ENCODE measurements at regions not wholly inside any gene's neighbourhood (a gene's known extent, or its start where the extent isn't known, plus 50 kb on each side); places are given as distances from the start of the nearest gene placed in this dataset.

DNA sequence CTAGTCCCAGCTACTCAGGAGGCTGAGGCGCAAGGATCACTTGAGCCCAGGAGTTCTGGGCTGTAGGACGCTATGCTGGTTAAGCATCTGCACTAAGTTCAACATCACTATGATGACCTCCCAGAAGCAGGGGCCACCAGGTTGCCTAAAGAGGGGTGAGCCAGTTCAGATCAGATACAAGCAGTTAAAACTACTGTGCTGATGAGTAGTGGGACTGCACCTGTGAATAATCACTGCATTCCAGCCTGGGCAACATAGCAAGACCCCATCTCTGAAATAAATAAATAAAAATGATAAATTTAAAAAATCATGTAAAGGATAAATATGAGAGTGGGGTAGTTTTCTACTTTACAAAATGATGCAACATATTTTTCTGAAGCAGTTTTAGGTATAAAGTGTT lies 106.5 kb downstream of the TMEM170B start:
- Histone ChIP-seq H3K9me3 (0 out of 2 replicates have a peak, but pooled peaks cover 2% of the 10 kb centered on the region), H3K27me3 (replicated peaks; ENCODE audit: control insufficient read depth, insufficient read depth, low read length) (no peaks in the 10 kb centered on the region), H3K4me1 (no peaks in the 10 kb centered on the region), H3K4me3 (ENCODE audit: low read depth, low read length) (no peak overlapping the region), H3K36me3 (ENCODE audit: control insufficient read depth, insufficient read depth, low read length) (no peaks in the 10 kb centered on the region)
- ChIA-PET CTCF (no interaction called here), POLR2A (no interaction called here)
- no peaks in the 10 kb centered on the region for H3K27me3 Mint-ChIP-seq (ENCODE audit: insufficient read depth, unreplicated experiment)
- H3K4me3 Mint-ChIP-seq (ENCODE audit: unreplicated experiment), result no peak overlapping the region
- DNase-seq, result no peak
- no peak for TF ChIP-seq CTCF (IDR thresholded peaks at IDR 0.05; ENCODE audit: insufficient read depth in 1 of 2, low read depth in 1 of 2, low read length in 1 of 2, severe bottlenecking in 1 of 2, unreplicated experiment in 1 of 2)
- no TSS peak for BruUV-seq (replicated peaks)
- intact Hi-C loops (cut with micrococcal nuclease; ENCODE audit: unreplicated experiment), result no loop called here
- H3K36me3 Mint-ChIP-seq (ENCODE audit: insufficient read depth, unreplicated experiment), result no peaks in the 10 kb centered on the region
- H3K9me3 Mint-ChIP-seq (ENCODE audit: unreplicated experiment), result no peaks in the 10 kb centered on the region
- H3K27ac Mint-ChIP-seq (ENCODE audit: unreplicated experiment), result no peak overlapping the region
- H3K4me1 Mint-ChIP-seq (ENCODE audit: low read depth, unreplicated experiment), result peaks cover 8% of the 10 kb centered on the region

- Histone ChIP-seq H3K4me3 (ENCODE audit: low read depth, low read length) (no peak overlapping the region), H3K4me1 (no peaks in the 10 kb centered on the region), H3K27me3 (replicated peaks; ENCODE audit: control insufficient read depth, insufficient read depth, low read length) (no peaks in the 10 kb centered on the region), H3K9me3 (0 out of 2 replicates have a peak, but pooled peaks cover 2% of the 10 kb centered on the region), H3K36me3 (ENCODE audit: control insufficient read depth, insufficient read depth, low read length) (no peaks in the 10 kb centered on the region)
- H3K36me3 Mint-ChIP-seq (ENCODE audit: insufficient read depth, unreplicated experiment), result no peaks in the 10 kb centered on the region
- no peaks in the 10 kb centered on the region for H3K9me3 Mint-ChIP-seq (ENCODE audit: unreplicated experiment)
- no peak for DNase-seq
- intact Hi-C loops (cut with micrococcal nuclease; ENCODE audit: unreplicated experiment), result no loop called here
- H3K27me3 Mint-ChIP-seq (ENCODE audit: insufficient read depth, unreplicated experiment), result no peaks in the 10 kb centered on the region
- ChIA-PET POLR2A (no interaction called here), CTCF (interaction anchor here (0.6 kb wide), 1 partner anchor 72 kb away, joined by 3 read pairs; no protein-coding TSS in a partner anchor)
- H3K4me3 Mint-ChIP-seq (ENCODE audit: unreplicated experiment), result no peak overlapping the region
- H3K4me1 Mint-ChIP-seq (ENCODE audit: low read depth, unreplicated experiment), result peaks cover 8% of the 10 kb centered on the region
- TF ChIP-seq CTCF (IDR thresholded peaks at IDR 0.05; ENCODE audit: insufficient read depth in 1 of 2, low read depth in 1 of 2, low read length in 1 of 2, severe bottlenecking in 1 of 2, unreplicated experiment in 1 of 2), result no peak
- no TSS peak for BruUV-seq (replicated peaks)
- no peak overlapping the region for H3K27ac Mint-ChIP-seq (ENCODE audit: unreplicated experiment)
Observed at GRCh38 chr6:11644601-11645000, 107.1 kb downstream of the TMEM170B start.

DNA sequence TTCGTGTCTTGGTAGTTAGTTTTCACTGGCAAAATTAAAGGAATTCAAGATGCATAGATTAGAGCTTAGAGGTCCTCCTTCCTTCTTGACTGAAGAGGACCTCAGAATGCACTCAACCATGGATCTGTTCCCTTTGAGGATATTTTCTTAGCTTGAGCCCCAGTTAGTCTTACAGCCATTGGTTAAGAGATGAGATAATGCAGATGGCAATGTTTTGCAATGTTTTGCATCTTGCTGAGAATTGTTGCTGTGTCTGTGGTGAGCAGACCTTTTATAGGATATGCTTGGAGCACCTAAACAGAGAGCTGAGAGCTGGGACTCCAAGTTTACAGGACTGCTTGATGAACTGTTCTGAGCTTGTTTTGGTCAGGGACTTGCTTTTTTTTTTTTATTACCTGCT lies 107.5 kb downstream of the TMEM170B start:
- no peaks in the 10 kb centered on the region for H3K4me1 ChIP-seq
- DNase-seq, result no peak
- intact Hi-C loops (cut with micrococcal nuclease; ENCODE audit: unreplicated experiment), result no loop called here
- POLR2A ChIA-PET, result no interaction called here
- CTCF ChIA-PET, result interaction anchor here (0.6 kb wide), 1 partner anchor 72 kb away, joined by 3 read pairs; no protein-coding TSS in a partner anchor
- H3K36me3 ChIP-seq (ENCODE audit: control insufficient read depth, insufficient read depth, low read length), result no peaks in the 10 kb centered on the region
- no peak for TF ChIP-seq CTCF (IDR thresholded peaks at IDR 0.05; ENCODE audit: insufficient read depth in 1 of 2, low read depth in 1 of 2, low read length in 1 of 2, severe bottlenecking in 1 of 2, unreplicated experiment in 1 of 2)
- H3K4me1 Mint-ChIP-seq (ENCODE audit: low read depth, unreplicated experiment), result peaks cover 8% of the 10 kb centered on the region
- H3K9me3 ChIP-seq, result 0 out of 2 replicates have a peak, but pooled peaks cover 2% of the 10 kb centered on the region
- no peak overlapping the region for H3K4me3 Mint-ChIP-seq (ENCODE audit: unreplicated experiment)
- no peaks in the 10 kb centered on the region for H3K36me3 Mint-ChIP-seq (ENCODE audit: insufficient read depth, unreplicated experiment)
- no peaks in the 10 kb centered on the region for H3K27me3 Mint-ChIP-seq (ENCODE audit: insufficient read depth, unreplicated experiment)
- BruUV-seq (replicated peaks), result no TSS peak
- no peaks in the 10 kb centered on the region for H3K9me3 Mint-ChIP-seq (ENCODE audit: unreplicated experiment)
- no peak overlapping the region for H3K4me3 ChIP-seq (ENCODE audit: low read depth, low read length)
- no peak overlapping the region for H3K27ac Mint-ChIP-seq (ENCODE audit: unreplicated experiment)
- H3K27me3 ChIP-seq (replicated peaks; ENCODE audit: control insufficient read depth, insufficient read depth, low read length), result no peaks in the 10 kb centered on the region
